Immature natural killer cell (primary cell): ENCODE measurements at regions not wholly inside any gene's neighbourhood (a gene's known extent, or its start where the extent isn't known, plus 50 kb on each side); places are given as distances from the start of the nearest gene placed in this dataset.

Experiments used
- DNase-seq, 3 donors: peaks; one replicate each; pipeline ENCODE4 v3.0.0; 2022; ENCODE audit warnings: mixed read lengths in 1 of 3
- H3K27ac Mint-ChIP-seq, 6 donors: one replicate each; pipeline ENCODE4 v1.8.0; 2020; ENCODE audit warnings: mixed read lengths in 6 of 6, mild to moderate bottlenecking in 5 of 6, inconsistent platforms in 4 of 6, moderate library complexity in 3 of 6
- H3K27me3 Mint-ChIP-seq, 3 donors: one replicate each; pipeline ENCODE4 v1.8.0; 2020 to 2021; ENCODE audit warnings: low read depth in 3 of 3, mild to moderate bottlenecking in 3 of 3, mixed read lengths in 3 of 3, moderate library complexity in 3 of 3, inconsistent platforms in 1 of 3
- H3K36me3 Mint-ChIP-seq, 3 donors: one replicate each; pipeline ENCODE4 v1.8.0; 2020; ENCODE audit warnings: mixed read lengths in 3 of 3, inconsistent platforms in 2 of 3, mild to moderate bottlenecking in 2 of 3
- H3K4me1 Mint-ChIP-seq, 2 donors: one replicate each; pipeline ENCODE4 v1.8.0; 2020; ENCODE audit warnings: inconsistent platforms in 2 of 2, mild to moderate bottlenecking in 2 of 2, mixed read lengths in 2 of 2, moderate library complexity in 1 of 2
- H3K4me3 Mint-ChIP-seq, 5 donors: one replicate each; pipeline ENCODE4 v1.8.0; 2020; ENCODE audit warnings: mild to moderate bottlenecking in 5 of 5, mixed read lengths in 5 of 5, inconsistent platforms in 3 of 5, moderate library complexity in 3 of 5
- H3K9me3 Mint-ChIP-seq, 6 donors: one replicate each; pipeline ENCODE4 v1.8.0; 2020; ENCODE audit warnings: mild to moderate bottlenecking in 6 of 6, mixed read lengths in 6 of 6, inconsistent platforms in 4 of 6, moderate library complexity in 3 of 6

DNA sequence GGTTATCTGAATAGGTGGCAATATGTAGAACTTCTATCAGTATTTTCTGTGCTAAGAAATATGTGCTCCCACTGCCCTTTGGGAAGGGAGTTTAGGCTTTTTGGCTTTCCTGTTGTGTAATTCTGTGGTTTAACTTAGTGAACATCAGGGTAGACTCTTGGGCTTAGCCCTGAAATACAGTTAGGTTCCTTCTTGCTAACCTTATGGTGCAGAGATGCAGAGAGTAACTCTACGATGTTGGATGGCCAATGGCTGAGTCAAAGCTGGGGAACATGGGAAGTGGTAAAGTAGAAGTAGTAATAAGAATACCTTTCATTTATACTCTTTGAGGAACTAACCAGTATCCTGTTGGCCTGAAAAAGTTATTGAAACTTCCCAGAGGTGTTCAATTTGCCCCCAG lies 80.8 kb upstream of the IL12A start:
- H3K4me3 Mint-ChIP-seq, result no peak overlapping the region
- no peaks in the 10 kb centered on the region for H3K36me3 Mint-ChIP-seq
- no peak overlapping the region for H3K27ac Mint-ChIP-seq
- H3K4me1 Mint-ChIP-seq, result peaks cover 12 to 19% of the 10 kb centered on the region in 2 donors
- peaks cover 0 to 3% (median 2%) of the 10 kb centered on the region in 3 donors for H3K27me3 Mint-ChIP-seq
- peaks cover 0 to 5% (median 0%) of the 10 kb centered on the region in 6 donors for H3K9me3 Mint-ChIP-seq
- DNase-seq, result no peak

DNA sequence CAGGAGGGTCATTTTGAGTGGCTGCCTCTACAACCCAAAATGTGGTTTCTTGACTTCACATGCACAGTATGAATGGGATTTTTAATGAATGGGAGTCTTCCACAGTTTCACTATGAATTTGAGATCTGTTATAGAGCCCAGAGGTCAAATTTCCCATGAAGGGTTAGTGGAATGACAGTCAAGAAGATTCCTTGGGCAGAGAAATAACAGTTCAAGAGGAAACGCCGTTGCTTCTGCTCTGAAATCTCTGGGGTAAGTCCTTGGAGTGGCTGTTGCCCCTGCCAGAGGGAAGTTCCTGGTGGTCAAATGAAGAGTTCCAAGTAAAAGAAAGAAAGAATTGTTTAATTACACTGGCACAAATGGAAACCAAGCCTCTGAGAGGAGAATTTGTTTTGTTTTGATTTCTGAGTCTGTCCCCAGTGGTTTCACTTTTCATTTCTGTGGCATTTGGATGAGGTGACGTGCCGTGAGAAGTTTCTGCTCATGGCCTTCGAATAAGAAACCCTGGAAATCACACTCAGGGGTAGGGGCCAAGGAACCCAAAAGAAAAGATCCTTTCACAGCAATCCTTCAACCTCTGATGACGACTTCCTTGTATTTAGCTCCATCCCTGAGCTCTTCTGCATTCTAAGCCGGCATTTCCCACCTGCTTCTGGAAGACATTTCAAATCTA lies 77.5 kb upstream of the IL12A start:
- peaks cover 1 to 3% (median 2%) of the 10 kb centered on the region in 3 donors for H3K27me3 Mint-ChIP-seq
- DNase-seq, result peak in 2 of 3 donors; percentile 19 to 21
- H3K4me3 Mint-ChIP-seq, result peak overlapping the region; percentile 67 to 88 (median 82)
- H3K36me3 Mint-ChIP-seq, result no peaks in the 10 kb centered on the region
- peaks cover 12 to 19% of the 10 kb centered on the region in 2 donors for H3K4me1 Mint-ChIP-seq
- peak overlapping the region in 5 of 6 donors; percentile 43 to 88 (median 72) for H3K27ac Mint-ChIP-seq
- peaks cover 0 to 7% (median 0%) of the 10 kb centered on the region in 6 donors for H3K9me3 Mint-ChIP-seq

DNA sequence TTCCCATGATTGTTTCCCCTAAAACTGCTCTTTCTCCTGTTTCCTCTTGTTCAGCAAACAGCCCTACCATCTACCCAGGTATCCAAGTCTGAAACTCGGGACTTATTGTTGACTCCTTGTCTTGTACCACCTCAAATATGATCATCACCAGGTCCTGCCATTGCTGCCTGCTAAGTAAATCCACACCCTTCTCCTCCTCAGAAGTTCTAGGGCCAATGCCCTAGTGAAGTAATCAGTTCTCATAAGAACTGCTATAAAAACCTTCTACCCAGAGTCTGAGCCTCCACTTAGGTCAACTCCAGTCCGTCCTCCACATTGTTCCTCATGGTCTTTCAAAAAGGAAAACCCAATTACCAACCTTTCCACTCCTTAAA lies 77.0 kb upstream of the IL12A start:
- Mint-ChIP-seq H3K4me3 (peak overlapping the region; percentile 67 to 88 (median 82)), H3K36me3 (no peaks in the 10 kb centered on the region), H3K9me3 (peaks cover 0 to 7% (median 0%) of the 10 kb centered on the region in 6 donors), H3K27me3 (peaks cover 0 to 2% (median 1%) of the 10 kb centered on the region in 3 donors), H3K4me1 (peaks cover 12 to 19% of the 10 kb centered on the region in 2 donors), H3K27ac (peak overlapping the region in 5 of 6 donors; percentile 43 to 88 (median 72))
- no peak for DNase-seq

DNA sequence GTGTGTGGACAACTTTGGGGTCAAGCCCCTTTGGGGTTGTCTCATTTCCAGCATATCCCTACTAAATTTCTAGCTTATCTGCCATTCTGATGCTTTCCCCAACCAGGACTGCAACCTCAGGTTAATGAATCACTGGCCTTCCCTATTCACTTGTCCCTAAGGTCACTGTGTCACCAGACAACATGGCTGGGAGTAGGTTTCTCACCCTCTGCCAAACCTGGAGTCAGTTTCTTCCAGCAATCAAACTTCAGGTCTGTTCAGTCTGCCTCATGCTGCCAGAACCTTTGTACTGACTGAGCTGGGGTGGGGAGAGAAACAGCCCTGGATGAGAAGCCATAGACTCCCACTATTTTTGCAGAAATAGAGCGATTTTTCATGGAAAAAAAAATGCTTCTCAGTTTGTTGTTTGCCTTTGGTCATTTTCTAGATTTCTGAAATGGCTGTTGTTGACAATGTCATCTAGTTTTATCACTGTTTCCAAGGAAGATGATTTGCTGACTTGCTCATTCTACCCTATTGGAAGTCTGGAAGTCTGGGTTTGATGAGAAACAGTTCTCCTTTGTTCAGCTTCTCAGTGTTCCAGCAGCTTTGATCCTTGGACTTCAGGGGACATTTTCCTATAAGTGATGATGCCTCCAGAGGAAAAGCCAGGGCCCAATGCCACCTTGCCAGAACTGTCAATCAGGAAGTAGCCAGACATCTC lies 74.8 kb upstream of the IL12A start:
- H3K9me3 Mint-ChIP-seq, result peaks cover 0 to 5% (median 0%) of the 10 kb centered on the region in 6 donors
- H3K27ac Mint-ChIP-seq, result no peak overlapping the region
- H3K4me1 Mint-ChIP-seq, result peaks cover 12 to 19% of the 10 kb centered on the region in 2 donors

DNA sequence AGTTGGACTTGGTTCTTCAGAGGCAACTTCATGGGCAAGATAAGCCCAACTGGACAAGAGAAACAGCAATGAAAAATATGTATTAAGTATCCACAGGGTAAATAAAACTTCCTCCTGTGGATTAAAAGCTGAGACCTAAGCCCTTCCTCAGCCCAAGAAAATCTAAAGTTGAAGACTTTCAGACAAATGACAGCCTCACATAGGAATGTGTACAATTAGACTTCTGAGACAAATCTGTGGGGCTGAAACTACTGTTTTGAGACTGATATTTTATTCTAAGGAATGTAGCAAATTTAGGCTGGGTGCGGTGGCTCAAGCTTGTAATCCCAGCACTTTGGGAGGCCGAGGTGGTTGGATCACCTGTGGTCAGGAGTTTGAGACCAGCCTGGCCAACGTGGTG lies 74.2 kb upstream of the IL12A start:
- H3K36me3 Mint-ChIP-seq, result no peaks in the 10 kb centered on the region
- H3K27ac Mint-ChIP-seq, result no peak overlapping the region

More for the DNA sequence above, 74.8 kb upstream of the IL12A start:
- Mint-ChIP-seq H3K4me3 (no peak overlapping the region), H3K36me3 (no peaks in the 10 kb centered on the region), H3K27me3 (peaks cover 0 to 1% (median 0%) of the 10 kb centered on the region in 3 donors)
- DNase-seq, result no peak

DNA sequence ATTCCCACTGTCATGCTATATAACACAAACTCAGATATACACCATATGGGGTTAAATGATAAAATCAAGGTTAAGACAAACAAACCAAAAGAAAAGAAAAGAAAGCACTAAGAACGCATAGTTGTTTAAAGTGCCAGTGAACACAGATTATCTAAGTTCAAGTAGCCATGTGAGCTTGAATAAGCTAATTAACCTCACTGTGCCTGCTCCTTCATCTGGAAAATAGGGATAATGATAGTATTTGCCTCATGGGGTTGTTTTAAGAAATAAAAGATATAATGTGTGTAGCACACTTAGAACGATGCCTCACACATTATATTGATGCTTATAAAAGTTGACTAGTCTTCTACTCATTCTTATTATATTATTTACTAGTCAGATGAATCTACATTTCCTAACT lies 72.6 kb upstream of the IL12A start:
- H3K4me1 Mint-ChIP-seq, result peaks cover 9 to 11% of the 10 kb centered on the region in 2 donors
- no peak overlapping the region for H3K27ac Mint-ChIP-seq
- H3K36me3 Mint-ChIP-seq, result no peaks in the 10 kb centered on the region
- peaks cover 0 to 5% (median 0%) of the 10 kb centered on the region in 3 donors for H3K27me3 Mint-ChIP-seq
- H3K4me3 Mint-ChIP-seq, result no peak overlapping the region
- no peak for DNase-seq
- H3K9me3 Mint-ChIP-seq, result peaks cover 0 to 5% (median 0%) of the 10 kb centered on the region in 6 donors

More for the DNA sequence above, 74.2 kb upstream of the IL12A start:
- H3K9me3 Mint-ChIP-seq, result peaks cover 0 to 5% (median 0%) of the 10 kb centered on the region in 6 donors
- H3K4me3 Mint-ChIP-seq, result no peak overlapping the region
- DNase-seq, result no peak
- H3K4me1 Mint-ChIP-seq, result peaks cover 12 to 19% of the 10 kb centered on the region in 2 donors
- H3K27me3 Mint-ChIP-seq, result peaks cover 0 to 1% (median 0%) of the 10 kb centered on the region in 3 donors

DNA sequence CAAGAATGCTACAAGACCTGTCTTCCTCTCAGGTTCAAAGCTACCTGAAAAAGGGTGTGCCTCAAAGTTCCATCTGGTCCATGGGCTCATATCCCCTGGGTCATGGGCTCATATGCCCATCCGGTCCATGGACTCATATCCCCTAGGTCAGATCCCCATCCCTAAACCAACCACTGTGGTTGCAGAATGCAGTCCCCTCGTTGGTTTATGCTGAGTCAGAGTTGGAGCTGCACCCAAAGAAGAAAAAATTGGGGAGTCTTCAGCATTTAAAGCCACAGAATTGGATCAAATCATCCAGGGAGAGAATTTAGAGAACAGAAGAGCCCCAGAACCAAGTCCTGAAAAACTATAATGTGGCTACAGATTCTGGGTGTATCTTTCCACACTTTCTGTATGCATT lies 71.5 kb upstream of the IL12A start:
- Mint-ChIP-seq H3K27me3 (peaks cover 0 to 5% (median 0%) of the 10 kb centered on the region in 3 donors), H3K36me3 (no peaks in the 10 kb centered on the region), H3K4me3 (no peak overlapping the region), H3K9me3 (peaks cover 0 to 5% (median 0%) of the 10 kb centered on the region in 6 donors), H3K4me1 (no peaks in the 10 kb centered on the region), H3K27ac (no peak overlapping the region)
- no peak for DNase-seq

DNA sequence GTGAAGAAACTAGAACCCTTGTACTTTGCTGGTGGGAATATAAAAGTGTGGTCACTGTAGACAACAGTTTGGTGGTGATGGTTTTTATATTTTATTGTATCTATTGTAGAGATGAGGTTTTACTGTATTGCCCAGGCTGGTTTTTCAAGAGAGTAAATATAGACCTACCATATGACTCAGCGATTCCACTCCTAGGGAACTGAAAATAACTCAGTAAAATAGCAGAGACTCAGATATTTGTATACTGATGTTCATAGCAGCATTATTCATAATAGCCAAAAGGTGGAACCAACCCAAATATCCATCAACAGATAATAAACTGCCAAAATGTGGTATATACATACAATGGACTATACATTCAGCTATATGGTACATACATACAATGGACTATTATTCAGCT lies 68.8 kb upstream of the IL12A start:
- Mint-ChIP-seq H3K4me3 (no peak overlapping the region), H3K36me3 (no peaks in the 10 kb centered on the region), H3K9me3 (peaks cover 0 to 5% (median 0%) of the 10 kb centered on the region in 6 donors)

DNA sequence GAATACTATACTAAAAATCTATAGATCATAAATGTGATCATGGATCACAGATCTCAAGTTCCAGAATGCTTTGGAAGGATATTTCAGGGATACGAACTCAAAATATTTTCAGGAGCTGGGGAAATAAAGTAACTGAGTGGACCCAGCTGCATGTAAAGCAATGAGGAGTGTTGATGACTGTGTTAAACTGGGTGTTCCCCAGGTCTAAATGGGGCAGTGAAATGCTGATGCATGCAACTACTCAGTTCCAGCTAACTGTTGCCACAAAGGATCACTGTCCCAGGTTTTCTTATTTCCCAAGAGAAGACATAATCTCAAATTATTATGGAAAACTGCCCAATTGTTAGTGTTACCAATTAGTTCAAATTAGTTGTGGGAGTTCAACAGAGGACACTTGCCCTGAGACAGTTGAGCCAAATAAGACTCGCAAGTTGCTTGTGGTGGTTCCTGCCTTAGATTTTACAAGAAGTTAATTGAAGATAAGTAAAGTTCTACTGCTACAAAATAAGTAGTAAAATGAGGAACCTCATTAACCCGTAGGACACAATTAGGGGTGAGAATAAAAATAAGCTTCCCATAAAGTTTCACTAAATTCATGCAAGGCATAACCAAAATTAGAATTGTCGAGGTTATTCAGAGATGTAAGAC lies 66.3 kb upstream of the IL12A start:
- peaks cover 3 to 4% (median 3%) of the 10 kb centered on the region in 3 donors for H3K27me3 Mint-ChIP-seq
- H3K9me3 Mint-ChIP-seq, result peaks cover 0 to 3% (median 0%) of the 10 kb centered on the region in 6 donors
- no peak overlapping the region for H3K4me3 Mint-ChIP-seq
- DNase-seq, result no peak
- H3K27ac Mint-ChIP-seq, result no peak overlapping the region
- no peaks in the 10 kb centered on the region for H3K36me3 Mint-ChIP-seq
- no peaks in the 10 kb centered on the region for H3K4me1 Mint-ChIP-seq

More for the DNA sequence above, 68.8 kb upstream of the IL12A start:
- Mint-ChIP-seq H3K27me3 (peaks cover 0 to 4% (median 0%) of the 10 kb centered on the region in 3 donors), H3K4me1 (no peaks in the 10 kb centered on the region), H3K27ac (no peak overlapping the region)
- DNase-seq, result no peak

DNA sequence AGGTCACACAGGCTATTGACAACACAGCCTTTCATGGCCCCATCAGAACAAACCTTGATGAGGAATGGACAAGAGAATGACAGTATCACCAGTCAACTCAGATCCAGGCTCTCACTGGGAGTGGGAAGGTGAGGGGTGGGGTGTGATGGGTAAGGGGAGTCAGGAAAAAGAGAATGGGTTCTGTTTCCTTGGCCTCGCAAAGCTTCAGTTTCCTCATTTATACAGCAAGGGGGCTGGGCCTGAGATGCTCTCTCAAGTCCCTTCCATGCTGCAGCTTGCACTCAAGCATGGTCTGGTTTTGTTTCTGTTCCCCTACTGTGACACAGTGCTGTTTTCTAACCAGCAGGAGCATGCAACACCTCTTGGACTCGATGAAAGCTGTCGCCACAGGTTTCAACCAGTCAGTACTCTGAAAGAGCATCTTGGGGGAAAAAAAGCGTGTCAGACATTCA lies 65.7 kb upstream of the IL12A start:
- DNase-seq, result no peak
- no peaks in the 10 kb centered on the region for H3K36me3 Mint-ChIP-seq
- peaks cover 3 to 4% (median 3%) of the 10 kb centered on the region in 3 donors for H3K27me3 Mint-ChIP-seq
- H3K27ac Mint-ChIP-seq, result no peak overlapping the region
- H3K9me3 Mint-ChIP-seq, result no peaks in the 10 kb centered on the region
- no peaks in the 10 kb centered on the region for H3K4me1 Mint-ChIP-seq
- H3K4me3 Mint-ChIP-seq, result no peak overlapping the region

DNA sequence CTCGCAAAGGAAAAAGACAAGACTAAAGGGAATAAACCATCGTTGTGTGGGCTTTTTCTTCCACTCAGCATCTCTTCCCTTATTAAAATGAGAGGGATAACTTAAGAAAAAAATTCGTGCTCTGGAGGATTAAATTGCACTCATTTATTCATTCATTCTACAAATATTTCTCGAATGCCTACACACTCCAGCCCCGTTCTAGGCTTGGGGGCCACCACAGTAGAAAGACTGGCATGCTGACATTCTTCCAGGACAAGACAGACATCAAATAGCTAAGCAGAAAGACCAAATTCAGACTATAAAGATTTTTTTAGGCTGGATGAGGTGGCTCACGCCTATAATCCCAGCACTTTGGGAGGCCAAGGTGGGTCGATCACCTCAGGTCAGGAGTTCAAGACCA lies 65.3 kb upstream of the IL12A start:
- Mint-ChIP-seq H3K9me3 (no peaks in the 10 kb centered on the region), H3K36me3 (no peaks in the 10 kb centered on the region), H3K27ac (no peak overlapping the region), H3K4me1 (no peaks in the 10 kb centered on the region), H3K27me3 (peaks cover 3 to 6% (median 5%) of the 10 kb centered on the region in 3 donors), H3K4me3 (no peak overlapping the region)
- no peak for DNase-seq

DNA sequence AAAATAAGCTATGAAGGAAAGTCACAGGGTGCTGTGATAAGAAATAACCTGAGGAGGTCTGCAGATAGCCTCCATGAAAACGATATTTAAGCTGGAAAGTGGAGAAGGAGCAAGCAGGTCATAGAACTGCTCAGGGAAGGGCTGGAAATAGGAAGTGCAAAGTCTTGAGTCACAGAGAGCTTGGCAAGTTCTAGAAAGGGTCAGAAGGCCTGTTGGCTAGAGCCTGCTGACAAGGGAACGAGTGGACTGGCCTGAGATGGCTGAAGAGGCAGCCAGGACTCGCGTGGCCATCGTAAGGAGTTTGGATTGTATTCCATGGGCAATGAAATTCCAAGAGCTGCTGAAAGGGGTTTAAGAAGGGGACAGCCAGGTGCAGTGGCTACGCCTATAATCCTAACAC lies 64.7 kb upstream of the IL12A start:
- H3K27me3 Mint-ChIP-seq, result peaks cover 3 to 6% (median 5%) of the 10 kb centered on the region in 3 donors
- H3K4me1 Mint-ChIP-seq, result peaks cover 0 to 2% of the 10 kb centered on the region in 2 donors
- no peaks in the 10 kb centered on the region for H3K36me3 Mint-ChIP-seq
- no peak overlapping the region for H3K4me3 Mint-ChIP-seq
- DNase-seq, result no peak
- H3K9me3 Mint-ChIP-seq, result no peaks in the 10 kb centered on the region
- H3K27ac Mint-ChIP-seq, result no peak overlapping the region

DNA sequence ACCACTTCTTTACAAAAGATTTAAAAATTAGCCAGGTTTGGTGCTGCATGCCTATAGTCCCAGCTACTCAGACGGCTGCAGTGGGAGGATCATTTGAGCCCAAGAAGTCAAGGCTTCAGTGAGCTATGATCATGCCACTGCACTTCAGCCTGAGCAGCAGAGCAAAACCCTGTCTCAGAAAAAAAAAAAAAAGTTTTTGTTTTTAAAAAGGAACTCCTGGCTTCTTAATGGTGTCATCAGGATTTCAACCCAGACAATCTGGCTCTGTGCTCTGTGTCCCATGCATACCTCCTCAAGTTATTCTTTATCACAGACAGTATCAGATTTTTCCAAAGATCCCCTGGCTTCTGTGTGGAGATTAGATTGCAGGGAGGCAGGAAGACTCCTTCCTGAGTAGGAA lies 64.2 kb upstream of the IL12A start:
- Mint-ChIP-seq H3K4me3 (no peak overlapping the region), H3K9me3 (no peaks in the 10 kb centered on the region), H3K36me3 (no peaks in the 10 kb centered on the region), H3K27me3 (peaks cover 3 to 6% (median 5%) of the 10 kb centered on the region in 3 donors), H3K27ac (no peak overlapping the region), H3K4me1 (peaks cover 2% of the 10 kb centered on the region in 2 donors)
- DNase-seq, result no peak

DNA sequence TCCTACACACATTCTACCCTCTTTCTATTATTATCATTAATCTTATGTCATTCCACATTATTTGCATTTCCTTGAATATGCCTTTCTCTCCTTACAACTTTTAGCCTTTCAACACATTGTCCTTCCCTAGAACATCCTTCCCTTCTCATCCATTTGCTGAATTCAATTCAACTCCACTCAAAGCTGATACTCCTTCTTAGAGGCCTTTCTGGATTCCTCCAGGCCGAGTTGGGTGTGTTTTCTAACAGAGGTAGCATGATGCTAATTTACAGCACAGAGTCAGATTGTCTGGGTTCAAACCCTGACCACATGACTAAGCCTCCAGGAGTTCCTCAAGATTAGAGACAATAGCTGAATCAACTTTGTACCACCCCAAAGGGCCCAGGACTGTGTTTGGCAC lies 63.4 kb upstream of the IL12A start:
- peaks cover 4 to 7% of the 10 kb centered on the region in 2 donors for H3K4me1 Mint-ChIP-seq
- peaks cover 1 to 6% (median 3%) of the 10 kb centered on the region in 3 donors for H3K27me3 Mint-ChIP-seq
- no peaks in the 10 kb centered on the region for H3K9me3 Mint-ChIP-seq
- DNase-seq, result no peak
- no peaks in the 10 kb centered on the region for H3K36me3 Mint-ChIP-seq
- H3K27ac Mint-ChIP-seq, result no peak overlapping the region
- no peak overlapping the region for H3K4me3 Mint-ChIP-seq
